ENCODE measurements at regions not wholly inside any gene's neighbourhood (a gene's known extent, or its start where the extent isn't known, plus 50 kb on each side); places are given as distances from the start of the nearest gene placed in this dataset.

GRCh38 chr1:209399800-209400199 lies 183.7 kb upstream of the CAMK1G start:
- DNase-seq (ENCODE audit: low read depth): no peak

GRCh38 chr1:209400351-209401220 lies 182.9 kb upstream of the CAMK1G start:
- DNase-seq (ENCODE audit: low read depth): no peak

DNA sequence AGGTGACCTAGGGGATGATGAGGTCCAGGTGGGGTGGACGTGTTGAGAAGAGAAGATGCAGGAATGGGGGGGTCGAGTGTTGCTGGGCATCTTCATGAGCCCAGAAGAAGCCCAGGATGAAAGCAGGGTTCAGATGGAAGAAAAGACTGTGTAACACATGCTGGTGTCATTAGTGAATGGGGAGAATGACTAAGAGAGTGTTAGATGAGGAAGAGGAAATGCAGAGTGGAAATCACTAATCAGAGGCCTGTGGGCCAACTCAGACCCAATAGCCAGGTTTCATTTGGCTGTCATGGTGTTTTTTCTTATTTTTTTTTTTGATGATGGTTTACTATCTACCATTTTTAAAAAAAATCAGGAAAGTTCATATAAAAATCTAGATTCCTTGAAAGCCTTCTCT lies 180.8 kb upstream of the CAMK1G start:
- no peak for DNase-seq (ENCODE audit: low read depth)

DNA sequence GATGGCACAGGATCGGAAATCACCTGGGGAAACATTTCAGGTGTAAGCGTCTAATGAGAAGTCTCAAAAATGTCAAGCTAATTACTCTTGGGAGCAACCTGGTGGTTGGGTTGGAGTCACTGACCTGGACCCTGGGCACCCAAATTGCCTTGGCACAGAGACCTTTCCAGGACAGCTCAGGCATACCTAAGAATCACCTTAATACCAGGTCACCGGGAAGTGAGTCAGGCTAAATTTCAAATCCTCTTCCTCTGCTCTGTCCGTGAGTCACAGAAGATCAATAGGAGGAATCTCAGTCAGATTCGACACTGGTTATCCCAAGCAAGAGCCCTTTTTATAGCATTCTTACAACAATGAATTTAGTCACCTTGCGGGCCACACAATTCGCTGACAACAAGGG lies 179.6 kb upstream of the CAMK1G start:
- DNase-seq (ENCODE audit: low read depth): no peak

GRCh38 chr1:209404577-209404976 lies 178.9 kb upstream of the CAMK1G start:
- no peak for DNase-seq (ENCODE audit: low read depth)

DNA sequence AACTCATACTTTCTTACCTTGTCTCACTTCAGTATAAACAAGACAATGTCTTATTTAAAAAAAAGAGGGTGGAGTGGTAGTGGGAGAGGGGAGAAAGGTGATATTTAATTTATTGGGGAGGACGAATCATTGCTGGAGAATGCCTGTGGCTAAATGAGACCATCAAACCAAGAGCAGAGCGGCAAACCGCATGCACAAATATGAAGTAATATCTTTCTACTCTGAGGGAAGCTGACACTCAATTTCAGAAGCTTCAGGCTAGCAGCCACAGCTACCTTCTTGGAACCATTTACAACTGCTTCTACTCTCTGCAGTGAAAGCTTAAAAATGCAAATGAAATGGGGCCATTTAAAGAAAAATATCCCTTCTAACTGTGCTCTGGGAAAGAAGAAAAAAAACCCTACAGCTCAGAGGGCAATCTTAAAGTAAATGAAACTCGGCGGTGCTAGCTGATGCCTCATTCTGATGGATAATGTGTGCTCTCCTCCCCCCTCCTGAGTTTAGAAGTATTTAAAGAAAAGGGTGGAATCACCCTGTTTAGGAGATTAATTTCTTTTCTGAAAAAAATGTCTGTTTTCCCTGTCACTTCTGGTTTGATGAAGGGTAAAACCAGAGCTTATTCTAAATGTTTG lies 178.2 kb upstream of the CAMK1G start:
- no peak for DNase-seq (ENCODE audit: low read depth)

DNA sequence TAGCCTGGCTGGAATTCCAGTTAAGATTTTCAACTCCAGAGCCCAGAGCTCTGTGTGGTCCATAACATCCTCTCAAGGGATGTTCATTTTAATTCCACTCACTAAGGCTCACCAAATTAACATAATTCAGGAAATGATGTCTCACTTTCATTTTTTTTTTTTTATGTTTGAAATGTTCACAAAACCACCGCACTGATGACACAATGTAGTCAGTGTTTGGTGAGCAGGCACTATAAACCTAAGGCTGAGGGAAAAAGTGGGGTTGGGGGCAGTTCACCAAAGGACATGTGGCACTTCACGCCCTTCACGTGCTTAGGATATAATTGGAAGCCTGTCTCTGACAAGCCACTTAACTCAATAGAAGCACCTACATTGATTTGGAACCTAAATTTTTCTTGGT lies 177.3 kb upstream of the CAMK1G start:
- no peak for DNase-seq (ENCODE audit: low read depth)

GRCh38 chr1:209406595-209406994 lies 176.9 kb upstream of the CAMK1G start:
- no peak for DNase-seq (ENCODE audit: low read depth)

GRCh38 chr1:209409780-209410179 lies 173.7 kb upstream of the CAMK1G start:
- DNase-seq (ENCODE audit: low read depth): no peak

GRCh38 chr1:209411491-209411929 lies 172.0 kb upstream of the CAMK1G start:
- DNase-seq (ENCODE audit: low read depth): no peak

GRCh38 chr1:209412036-209412435 lies 171.5 kb upstream of the CAMK1G start:
- DNase-seq (ENCODE audit: low read depth): no peak

DNA sequence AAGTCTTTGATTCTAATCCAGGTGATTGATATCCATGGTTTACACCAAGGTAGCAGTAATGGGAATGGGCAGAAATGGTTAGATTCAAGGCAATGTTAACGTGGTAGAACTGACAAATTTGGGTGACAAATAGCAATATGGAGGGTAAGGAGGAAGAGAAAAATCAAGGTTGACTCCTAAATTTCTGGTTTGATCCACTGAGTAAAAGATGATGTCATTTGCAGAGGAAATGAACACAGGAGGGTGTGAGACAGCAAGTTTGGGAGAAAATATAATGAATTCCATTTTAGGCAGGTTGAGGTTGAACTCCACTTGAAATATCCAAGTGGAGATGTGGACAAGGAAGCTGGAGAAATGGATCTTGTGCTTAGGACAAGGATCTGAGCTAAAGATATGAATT lies 170.9 kb upstream of the CAMK1G start:
- no peak for DNase-seq (ENCODE audit: low read depth)

- DNase-seq (ENCODE audit: low read depth): no peak
Observed at GRCh38 chr1:209413062-209413461, 170.5 kb upstream of the CAMK1G start.

DNA sequence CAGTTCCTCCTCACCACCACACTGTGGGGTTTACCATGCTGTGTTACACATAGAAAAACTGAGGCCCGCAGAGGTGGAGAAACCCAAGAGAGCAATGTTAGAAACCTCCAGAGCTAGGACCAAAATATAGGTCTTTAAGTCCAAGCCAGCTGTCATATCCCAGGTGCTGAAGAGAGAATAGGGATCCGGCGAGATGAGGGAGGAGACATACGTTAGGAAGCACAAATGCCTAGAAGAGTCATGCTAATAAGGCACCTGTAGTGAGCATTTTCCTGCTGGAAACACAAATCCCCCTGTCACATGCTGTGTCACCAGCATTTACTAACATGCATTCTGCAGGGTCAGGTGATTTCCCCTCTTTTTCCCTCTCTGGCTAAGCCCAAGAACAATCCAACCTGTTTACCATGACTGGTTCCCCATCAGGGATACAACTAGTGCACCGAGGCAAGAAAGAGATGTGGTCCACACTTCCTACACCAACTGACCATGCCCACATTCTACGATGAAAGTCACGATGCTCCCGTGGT lies 168.6 kb upstream of the CAMK1G start:
- no peak for DNase-seq (ENCODE audit: low read depth)

GRCh38 chr1:209416039-209416438 lies 167.5 kb upstream of the CAMK1G start:
- no peak for DNase-seq (ENCODE audit: low read depth)

DNA sequence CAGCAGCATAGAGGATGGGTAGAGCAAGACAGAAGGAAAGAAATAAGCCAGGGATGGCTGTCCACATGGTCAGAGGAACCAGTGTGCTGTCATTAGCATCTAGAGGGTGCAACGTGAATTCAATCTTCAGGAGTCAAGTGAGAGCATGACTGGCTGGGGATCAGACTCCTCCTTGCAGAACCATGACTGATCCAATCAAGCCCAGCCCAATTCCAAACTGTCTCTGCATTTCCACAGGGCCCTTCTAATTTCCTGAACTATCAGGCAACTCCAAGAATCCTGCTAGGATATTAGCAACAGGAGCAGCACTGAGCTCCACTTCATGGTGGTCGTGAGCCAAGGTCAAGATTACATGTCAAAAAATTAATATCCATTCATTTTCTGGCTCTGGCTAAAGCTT lies 166.8 kb upstream of the CAMK1G start:
- no peak for DNase-seq (ENCODE audit: low read depth)

DNA sequence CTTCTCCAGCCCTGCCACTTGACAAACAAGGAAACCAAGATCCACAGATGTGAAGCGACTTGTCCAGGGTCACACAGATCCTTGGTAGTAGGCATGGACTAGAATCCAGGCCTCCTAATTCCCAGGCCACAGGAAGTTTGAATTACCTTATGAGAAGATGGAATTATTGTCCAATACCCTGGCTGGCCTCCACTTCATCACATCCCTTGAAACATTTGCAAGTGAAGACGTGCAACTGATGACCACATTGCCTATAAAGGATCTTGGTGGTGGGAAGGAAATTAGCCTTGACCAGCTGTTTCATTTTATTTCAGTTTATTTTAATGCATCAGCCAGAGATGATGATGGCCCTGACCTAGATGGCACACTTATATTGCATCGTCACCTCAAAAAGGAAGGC lies 165.8 kb upstream of the CAMK1G start:
- no peak for DNase-seq (ENCODE audit: low read depth)

DNA sequence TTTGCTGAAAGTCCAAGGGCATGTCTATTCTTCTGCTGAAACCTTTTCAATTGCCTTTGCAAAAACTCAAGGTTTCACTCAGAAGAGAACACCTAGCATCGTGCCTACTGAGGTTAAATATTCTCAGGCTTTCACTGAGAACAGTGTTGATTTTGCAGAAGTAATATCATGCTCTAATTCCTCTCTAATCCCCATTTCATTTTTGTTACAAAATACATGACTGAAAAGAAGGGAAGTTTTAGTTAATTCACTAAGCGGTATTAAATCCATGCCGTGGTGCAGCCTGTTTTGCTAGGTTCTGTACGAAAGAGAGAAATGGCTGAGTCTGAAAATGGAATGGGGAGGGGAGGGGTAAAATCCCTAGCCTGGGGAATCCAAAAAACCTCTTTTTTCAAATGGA lies 163.2 kb upstream of the CAMK1G start:
- no peak for DNase-seq (ENCODE audit: low read depth)

- no peak for DNase-seq (ENCODE audit: low read depth)
Observed at GRCh38 chr1:209421186-209421585, 162.3 kb upstream of the CAMK1G start.

- no peak for DNase-seq (ENCODE audit: low read depth)
Observed at GRCh38 chr1:209421978-209422680, 161.4 kb upstream of the CAMK1G start.

GRCh38 chr1:209425959-209426358 lies 157.6 kb upstream of the CAMK1G start:
- no peak for DNase-seq (ENCODE audit: low read depth)

DNA sequence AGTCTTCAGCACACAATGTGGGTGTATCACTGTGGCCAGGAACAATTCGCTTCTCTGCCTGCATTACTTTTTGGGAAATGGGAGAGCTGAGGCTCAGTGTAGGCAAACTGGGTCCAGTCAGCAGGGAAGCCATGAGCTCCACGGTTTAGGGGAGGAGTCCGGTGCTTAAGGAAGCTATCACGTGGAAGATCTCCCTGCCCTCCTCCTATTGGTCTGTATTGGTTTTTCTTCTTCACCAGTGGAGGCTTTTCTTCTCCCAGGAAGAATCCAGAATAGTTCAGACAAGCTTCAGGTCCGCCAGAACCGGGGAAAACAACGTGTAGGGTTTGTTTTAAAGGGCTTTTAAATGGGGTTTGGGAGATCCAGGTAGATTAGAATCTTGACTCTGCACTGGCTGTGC lies 156.2 kb upstream of the CAMK1G start:
- no peak for DNase-seq (ENCODE audit: low read depth)

GRCh38 chr1:209427811-209428210 lies 155.7 kb upstream of the CAMK1G start:
- no peak for DNase-seq (ENCODE audit: low read depth)
